ENCODE measurements at regions not wholly inside any gene's neighbourhood (a gene's known extent, or its start where the extent isn't known, plus 50 kb on each side); places are given as distances from the start of the nearest gene placed in this dataset.

GRCh38 chr12:59191372-59191771 is 271.1 kb upstream of the LRIG3 start:
- Histone ChIP-seq H3K9me3 (ENCODE audit: low read depth, low read length, poor library complexity, severe bottlenecking) (no peaks in the 10 kb centered on the region), H3K36me3 (ENCODE audit: insufficient read depth, low read length, poor library complexity, severe bottlenecking) (no peaks in the 10 kb centered on the region), H3K4me3 (ENCODE audit: low read depth, low read length, poor library complexity, severe bottlenecking) (no peak overlapping the region), H3K27ac (ENCODE audit: low read depth, low read length, poor library complexity, severe bottlenecking) (no peak overlapping the region), H3K27me3 (replicated peaks; ENCODE audit: insufficient read depth, low read depth, low read length, poor library complexity) (no peaks in the 10 kb centered on the region), H3K4me1 (ENCODE audit: insufficient read depth, low read length, poor library complexity, severe bottlenecking) (no peaks in the 10 kb centered on the region)
- no peak for DNase-seq (ENCODE audit: low spot score)
- BruUV-seq (replicated peaks): no TSS peak
- intact Hi-C loops (cut with micrococcal nuclease; ENCODE audit: unreplicated experiment): no loop called here
- CTCF ChIA-PET: interaction anchor here (0.8 kb wide), 1 partner anchor 81 kb away, joined by 3 read pairs; no protein-coding TSS in a partner anchor
- POLR2A ChIA-PET (ENCODE audit: low non-redundant PET): no interaction called here
- TF ChIP-seq CTCF (conservative IDR thresholded peaks at IDR 0.05; ENCODE audit: low read depth, low read length) (no peak), EZH2 (IDR thresholded peaks at IDR 0.05; ENCODE audit: borderline replicate concordance, low read depth, low read length, poor library complexity, severe bottlenecking) (no peak)

GRCh38 chr12:59186451-59186850 is 266.1 kb upstream of the LRIG3 start:
- CTCF ChIA-PET: no interaction called here
- intact Hi-C loops (cut with micrococcal nuclease; ENCODE audit: unreplicated experiment): no loop called here

GRCh38 chr12:59185295-59185694 is 265.0 kb upstream of the LRIG3 start:
- intact Hi-C loops (cut with micrococcal nuclease; ENCODE audit: unreplicated experiment): no loop called here
- ChIA-PET CTCF (no interaction called here), POLR2A (ENCODE audit: low non-redundant PET) (no interaction called here)
- Histone ChIP-seq H3K27ac (ENCODE audit: low read depth, low read length, poor library complexity, severe bottlenecking) (no peak overlapping the region), H3K9me3 (ENCODE audit: low read depth, low read length, poor library complexity, severe bottlenecking) (no peaks in the 10 kb centered on the region), H3K4me3 (ENCODE audit: low read depth, low read length, poor library complexity, severe bottlenecking) (no peak overlapping the region), H3K4me1 (ENCODE audit: insufficient read depth, low read length, poor library complexity, severe bottlenecking) (no peaks in the 10 kb centered on the region), H3K36me3 (ENCODE audit: insufficient read depth, low read length, poor library complexity, severe bottlenecking) (no peaks in the 10 kb centered on the region), H3K27me3 (replicated peaks; ENCODE audit: insufficient read depth, low read depth, low read length, poor library complexity) (no peaks in the 10 kb centered on the region)
- no TSS peak for BruUV-seq (replicated peaks)
- no peak for DNase-seq (ENCODE audit: low spot score)
- no peak for TF ChIP-seq CTCF (conservative IDR thresholded peaks at IDR 0.05; ENCODE audit: low read depth, low read length)
- TF ChIP-seq EZH2 (IDR thresholded peaks at IDR 0.05; ENCODE audit: borderline replicate concordance, low read depth, low read length, poor library complexity, severe bottlenecking): no peak

More at GRCh38 chr12:59186451-59186850, 266.1 kb upstream of the LRIG3 start:
- H3K4me1 ChIP-seq (ENCODE audit: insufficient read depth, low read length, poor library complexity, severe bottlenecking): no peaks in the 10 kb centered on the region
- H3K9me3 ChIP-seq (ENCODE audit: low read depth, low read length, poor library complexity, severe bottlenecking): no peaks in the 10 kb centered on the region
- no peaks in the 10 kb centered on the region for H3K36me3 ChIP-seq (ENCODE audit: insufficient read depth, low read length, poor library complexity, severe bottlenecking)
- no peaks in the 10 kb centered on the region for H3K27me3 ChIP-seq (replicated peaks; ENCODE audit: insufficient read depth, low read depth, low read length, poor library complexity)
- TF ChIP-seq CTCF (conservative IDR thresholded peaks at IDR 0.05; ENCODE audit: low read depth, low read length) (no peak), EZH2 (IDR thresholded peaks at IDR 0.05; ENCODE audit: borderline replicate concordance, low read depth, low read length, poor library complexity, severe bottlenecking) (no peak)
- H3K4me3 ChIP-seq (ENCODE audit: low read depth, low read length, poor library complexity, severe bottlenecking): no peak overlapping the region
- no peak overlapping the region for H3K27ac ChIP-seq (ENCODE audit: low read depth, low read length, poor library complexity, severe bottlenecking)
- POLR2A ChIA-PET (ENCODE audit: low non-redundant PET): no interaction called here
- BruUV-seq (replicated peaks): no TSS peak
- no peak for DNase-seq (ENCODE audit: low spot score)
